SK-N-SH (cell line): ENCODE measurements at regions not wholly inside any gene's neighbourhood (a gene's known extent, or its start where the extent isn't known, plus 50 kb on each side); places are given as distances from the start of the nearest gene placed in this dataset.

Experiments used
- CTCF ChIP-seq: fragments of 200-600 bp; sonication (generic); IDR thresholded peaks from 2 replicates; pipeline ENCODE4 v1.6.1; 2017; ENCODE audit warnings: antibody characterized with exemption, mild to moderate bottlenecking, moderate library complexity
- EP300 ChIP-seq, 2 experiments: IDR thresholded peaks; 2 replicates each; pipeline versions ENCODE4 v1.4.0 to v1.6.1; 2012; ENCODE audit warnings: borderline replicate concordance in 1 of 2, low read depth in 1 of 2, low read length in 1 of 2
- IRF3 ChIP-seq: fragments of 150-350 bp; IDR thresholded peaks from 2 replicates; pipeline ENCODE4 v1.6.1; 2016; ENCODE audit warnings: mild to moderate bottlenecking, low read depth, low read length
- TAF1 ChIP-seq: IDR thresholded peaks from 2 replicates; pipeline ENCODE4 v1.6.1; 2012; ENCODE audit warnings: low read depth, mild to moderate bottlenecking, low read length, moderate library complexity, borderline replicate concordance
- TCF12 ChIP-seq: IDR thresholded peaks from 2 replicates; pipeline ENCODE4 v1.4.0; 2012
- TF ChIP-seq, protein P1 (sequence below): fragments of 150-350 bp; IDR thresholded peaks from 2 replicates; pipeline ENCODE4 v1.6.1; 2017; ENCODE audit warnings: antibody characterized with exemption, low read length, low read depth, borderline replicate concordance
- TF ChIP-seq, protein P2 (sequence below): IDR thresholded peaks from 2 replicates; pipeline ENCODE4 v1.4.0; 2012; ENCODE audit warnings: low read depth

DNA sequence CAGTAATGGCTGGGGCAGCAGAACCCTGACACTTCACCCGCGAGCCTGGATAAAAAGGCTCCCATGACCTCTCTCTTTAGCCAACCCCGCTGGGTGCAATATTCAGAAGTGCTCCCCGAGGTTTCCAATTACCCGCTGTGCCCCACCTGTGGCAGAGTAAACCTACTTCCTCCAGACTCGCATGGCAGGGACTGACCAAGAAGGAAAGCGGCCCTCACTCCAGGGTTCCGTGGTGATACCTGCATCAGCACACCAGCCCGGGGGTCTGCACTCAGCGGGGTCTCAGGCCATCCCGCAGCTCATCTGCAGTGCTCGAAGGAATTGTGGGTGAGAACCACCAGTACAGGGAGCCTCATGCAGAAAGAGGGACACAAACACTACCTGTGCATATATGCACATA, 136.3 kb upstream of the FMN2 start:
- no peak for TF ChIP-seq CTCF
- TF ChIP-seq TAF1 = no peak
- TF ChIP-seq, protein P1, sequence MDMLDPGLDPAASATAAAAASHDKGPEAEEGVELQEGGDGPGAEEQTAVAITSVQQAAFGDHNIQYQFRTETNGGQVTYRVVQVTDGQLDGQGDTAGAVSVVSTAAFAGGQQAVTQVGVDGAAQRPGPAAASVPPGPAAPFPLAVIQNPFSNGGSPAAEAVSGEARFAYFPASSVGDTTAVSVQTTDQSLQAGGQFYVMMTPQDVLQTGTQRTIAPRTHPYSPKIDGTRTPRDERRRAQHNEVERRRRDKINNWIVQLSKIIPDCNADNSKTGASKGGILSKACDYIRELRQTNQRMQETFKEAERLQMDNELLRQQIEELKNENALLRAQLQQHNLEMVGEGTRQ = no peak
- no peak for TF ChIP-seq IRF3
- TF ChIP-seq TCF12 = no peak
- TF ChIP-seq, protein P2, sequence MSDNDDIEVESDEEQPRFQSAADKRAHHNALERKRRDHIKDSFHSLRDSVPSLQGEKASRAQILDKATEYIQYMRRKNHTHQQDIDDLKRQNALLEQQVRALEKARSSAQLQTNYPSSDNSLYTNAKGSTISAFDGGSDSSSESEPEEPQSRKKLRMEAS = no peak
- TF ChIP-seq EP300 (IDR thresholded peaks at IDR 0.05; ENCODE audit: borderline replicate concordance in 1 of 2, low read depth in 1 of 2, low read length in 1 of 2) = no peak
